GM12892 (cell line): ENCODE measurements at regions not wholly inside any gene's neighbourhood (a gene's known extent, or its start where the extent isn't known, plus 50 kb on each side); places are given as distances from the start of the nearest gene placed in this dataset.

Experiments used
- POLR2A ChIP-seq: IDR thresholded peaks from 2 replicates; pipeline ENCODE4 v1.6.1; 2011; ENCODE audit warnings: low read depth, low read length, control low read depth
- POLR2AphosphoS5 ChIP-seq: IDR thresholded peaks from 2 replicates; pipeline ENCODE4 v1.6.1; 2011; ENCODE audit warnings: low read depth, low read length, control low read depth
- TAF1 ChIP-seq: IDR thresholded peaks from 2 replicates; pipeline ENCODE4 v1.6.1; 2011; ENCODE audit warnings: low read depth, mild to moderate bottlenecking, control low read depth, low read length, borderline replicate concordance

DNA sequence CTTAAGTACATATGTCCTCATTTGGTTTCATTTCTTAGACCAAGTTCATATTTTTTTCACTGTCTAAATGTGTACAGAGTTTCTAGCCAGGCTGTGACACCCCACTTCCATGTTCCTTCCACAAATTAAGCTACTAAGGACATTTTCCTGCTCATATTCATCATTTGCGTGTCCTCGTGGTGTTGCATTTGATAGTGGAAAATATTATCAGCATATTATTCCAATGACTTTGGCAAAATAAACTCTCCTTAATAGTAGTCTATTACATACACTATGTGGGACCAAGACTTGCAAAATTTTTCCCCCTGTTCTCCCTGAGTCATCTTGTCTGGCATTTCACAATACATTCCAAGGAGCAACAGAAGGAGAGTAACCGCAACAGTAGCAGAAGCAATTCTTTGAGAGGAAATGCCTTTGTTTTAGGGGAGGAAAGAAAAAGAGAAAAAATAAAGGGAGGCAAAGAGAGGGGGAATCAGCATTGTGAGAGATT is 599.2 kb downstream of the COL12A1 start:
- no peak for TF ChIP-seq POLR2A
- TF ChIP-seq POLR2AphosphoS5 = no peak
- TF ChIP-seq TAF1 = no peak
